GM12874 (cell line): ENCODE measurements at regions not wholly inside any gene's neighbourhood (a gene's known extent, or its start where the extent isn't known, plus 50 kb on each side); places are given as distances from the start of the nearest gene placed in this dataset.
A peak's percentile ranks its signal among the peaks of the same experiment; 100 is the strongest.

ENCODE experiments used
- TF ChIP-seq, protein P1 (sequence below): IDR thresholded peaks from 2 replicates; pipeline ENCODE4 v1.5.1; 2011; ENCODE audit warnings: low read depth, mild to moderate bottlenecking, control low read depth, low read length, moderate library complexity; ENCODE audit not compliant: insufficient read depth

DNA sequence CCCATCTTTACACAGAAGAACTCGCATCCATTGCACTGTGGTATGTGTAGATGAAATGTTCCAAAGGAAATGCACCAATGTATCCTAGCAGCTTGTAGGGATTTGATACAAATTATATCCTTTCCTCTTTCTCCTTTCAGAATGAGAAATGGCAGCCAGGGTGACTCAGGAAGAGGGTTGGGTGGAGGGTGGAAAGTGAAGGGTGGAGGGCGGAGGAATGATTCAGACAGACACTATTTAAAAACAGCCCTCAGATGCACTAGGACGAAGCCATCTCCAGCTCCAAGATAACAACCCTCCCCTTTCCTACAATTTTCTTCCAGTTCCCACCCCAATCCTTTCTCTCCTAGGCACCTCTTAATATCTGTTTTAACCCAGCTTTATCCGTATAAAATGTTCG is 96.2 kb upstream of the STK39 start:
- TF ChIP-seq, protein P1, sequence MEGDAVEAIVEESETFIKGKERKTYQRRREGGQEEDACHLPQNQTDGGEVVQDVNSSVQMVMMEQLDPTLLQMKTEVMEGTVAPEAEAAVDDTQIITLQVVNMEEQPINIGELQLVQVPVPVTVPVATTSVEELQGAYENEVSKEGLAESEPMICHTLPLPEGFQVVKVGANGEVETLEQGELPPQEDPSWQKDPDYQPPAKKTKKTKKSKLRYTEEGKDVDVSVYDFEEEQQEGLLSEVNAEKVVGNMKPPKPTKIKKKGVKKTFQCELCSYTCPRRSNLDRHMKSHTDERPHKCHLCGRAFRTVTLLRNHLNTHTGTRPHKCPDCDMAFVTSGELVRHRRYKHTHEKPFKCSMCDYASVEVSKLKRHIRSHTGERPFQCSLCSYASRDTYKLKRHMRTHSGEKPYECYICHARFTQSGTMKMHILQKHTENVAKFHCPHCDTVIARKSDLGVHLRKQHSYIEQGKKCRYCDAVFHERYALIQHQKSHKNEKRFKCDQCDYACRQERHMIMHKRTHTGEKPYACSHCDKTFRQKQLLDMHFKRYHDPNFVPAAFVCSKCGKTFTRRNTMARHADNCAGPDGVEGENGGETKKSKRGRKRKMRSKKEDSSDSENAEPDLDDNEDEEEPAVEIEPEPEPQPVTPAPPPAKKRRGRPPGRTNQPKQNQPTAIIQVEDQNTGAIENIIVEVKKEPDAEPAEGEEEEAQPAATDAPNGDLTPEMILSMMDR = no peak

DNA sequence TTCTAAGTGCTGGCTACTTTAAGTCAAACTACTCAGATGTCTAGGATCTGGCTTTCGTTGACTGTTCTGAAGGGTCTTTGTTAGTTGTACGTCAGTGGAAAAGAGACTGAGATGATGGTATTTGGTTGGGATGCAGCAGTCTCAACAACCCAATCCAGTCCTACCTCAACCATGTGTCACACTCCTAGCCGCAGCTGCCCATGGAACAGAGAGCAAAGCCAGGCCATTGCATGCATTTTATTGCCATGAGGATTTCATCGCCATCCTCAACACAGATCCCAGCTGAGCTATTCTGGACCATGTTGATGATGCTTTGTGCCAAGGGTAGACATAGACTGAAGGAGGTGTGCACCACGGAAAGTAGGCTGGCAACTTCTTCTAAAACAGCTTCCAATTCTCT is 97.3 kb upstream of the STK39 start:
- TF ChIP-seq, protein P1 = no peak

DNA sequence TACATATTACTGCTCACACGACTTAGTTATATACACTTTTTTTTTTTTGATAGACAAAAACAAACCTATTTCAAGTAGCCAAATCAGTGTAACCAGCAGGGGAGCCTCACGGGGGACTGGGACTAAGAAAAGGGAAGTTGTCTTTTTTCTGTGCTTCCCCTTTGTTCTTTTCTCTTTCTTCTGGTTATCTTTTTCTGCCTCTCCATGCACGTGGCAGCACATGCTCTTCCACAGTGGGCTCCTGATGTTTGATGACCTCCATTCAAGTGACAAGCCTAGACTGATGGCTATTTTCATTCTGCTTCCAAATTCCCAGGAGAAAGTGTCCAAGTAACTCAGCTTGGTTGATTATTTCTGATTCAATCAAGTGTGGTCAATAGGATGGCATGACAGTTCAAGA is 98.2 kb upstream of the STK39 start:
- TF ChIP-seq, protein P1 = no peak; the same call in 1 of the 2 replicates

DNA sequence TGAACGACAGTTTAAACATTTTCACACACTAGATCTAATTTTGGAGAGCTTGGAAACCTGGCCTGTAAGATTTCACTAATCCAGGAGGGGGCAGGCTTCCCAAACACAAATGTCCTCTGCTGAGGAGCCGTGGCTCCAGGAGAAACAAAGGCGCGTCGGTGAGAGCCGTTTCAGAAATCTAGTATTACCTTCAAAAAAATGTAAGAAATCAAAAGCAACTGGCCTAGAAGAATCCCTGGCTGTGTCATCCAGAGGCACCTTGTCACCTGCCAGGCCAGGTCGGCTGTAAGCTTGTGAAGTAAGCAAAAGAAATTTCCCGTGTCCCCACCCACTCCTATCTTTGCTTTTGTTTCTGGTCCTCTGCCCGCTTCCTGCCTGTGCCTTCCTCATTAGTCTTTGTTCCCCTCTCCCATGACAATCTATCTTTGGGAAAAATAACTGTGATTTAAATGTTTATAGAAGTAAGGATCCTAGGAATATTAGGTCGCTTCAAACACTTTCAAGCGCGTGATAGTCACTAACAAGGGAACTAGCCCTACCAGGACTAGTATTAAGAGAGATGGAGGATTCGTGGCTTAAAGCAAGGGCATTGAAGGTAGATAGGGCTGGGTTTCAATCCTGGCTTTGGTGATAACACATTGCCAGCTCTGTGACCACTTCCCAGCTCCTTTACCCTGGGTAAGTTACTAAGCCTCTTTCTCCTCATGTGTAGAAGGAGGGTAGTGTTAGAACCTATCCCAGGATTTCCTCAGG is 99.5 kb upstream of the STK39 start:
- TF ChIP-seq, protein P1 = peak; percentile 39; the same call in 1 of the 2 replicates

DNA sequence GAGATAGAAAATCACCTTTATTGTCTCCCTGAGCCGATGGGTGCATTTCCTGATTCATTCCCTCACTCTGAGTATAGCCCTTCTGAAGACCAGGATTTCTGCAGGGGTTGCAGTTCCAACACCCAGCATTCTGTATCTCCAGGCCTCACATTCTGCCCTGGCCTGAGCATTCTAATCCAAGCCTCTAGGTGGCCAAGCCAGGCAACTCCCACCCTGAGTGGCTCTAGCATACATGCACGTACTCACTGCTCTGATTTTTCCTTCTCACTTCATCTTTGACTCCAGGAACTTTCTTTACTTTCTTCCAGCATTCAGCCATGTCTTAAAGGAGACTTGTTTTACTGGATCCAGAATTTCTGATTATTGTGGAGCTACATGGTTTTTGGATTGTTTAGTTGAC is 100.7 kb upstream of the STK39 start:
- TF ChIP-seq, protein P1 = peak; percentile 54; the same call in 1 of the 2 replicates

DNA sequence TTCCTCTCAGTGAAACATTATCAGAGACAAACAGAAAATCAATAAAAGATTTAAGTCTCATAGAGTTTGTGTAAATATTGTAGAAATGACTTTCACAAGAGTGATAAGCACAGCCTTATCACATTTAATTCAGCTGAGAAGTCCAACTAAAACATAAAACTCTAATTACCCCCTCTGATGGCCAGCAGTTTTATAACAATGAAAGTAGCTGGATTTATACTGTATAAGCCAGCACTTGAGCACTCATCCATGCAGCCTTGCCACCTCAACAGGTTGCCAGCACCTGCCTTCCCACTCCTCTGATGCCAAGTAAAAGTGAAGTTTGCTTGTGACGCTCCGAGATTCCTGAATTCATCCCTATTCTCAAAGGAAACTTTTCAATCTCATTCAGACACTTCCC is 103.0 kb upstream of the STK39 start:
- TF ChIP-seq, protein P1 = no peak

DNA sequence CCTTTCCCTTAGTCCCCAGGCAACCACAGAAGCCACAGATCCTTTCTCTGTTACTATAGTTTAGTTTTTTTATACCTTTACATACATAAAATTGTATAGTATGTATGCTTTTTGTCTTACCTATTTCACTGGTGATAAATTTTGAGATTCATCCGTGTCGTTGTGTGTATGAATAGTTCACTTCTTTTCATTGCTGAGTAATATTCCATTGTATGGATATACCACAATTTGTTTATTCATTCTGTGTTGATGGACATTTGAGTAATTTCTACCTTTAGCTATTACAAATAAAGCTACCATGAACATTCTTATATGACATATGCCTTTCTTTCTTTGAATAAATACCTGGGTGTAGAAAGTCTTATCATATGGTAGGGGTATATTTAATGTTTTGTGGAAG is 102.8 kb upstream of the CERS6 start:
- TF ChIP-seq, protein P1 = no peak
